ENCODE measurements at regions not wholly inside any gene's neighbourhood (a gene's known extent, or its start where the extent isn't known, plus 50 kb on each side); places are given as distances from the start of the nearest gene placed in this dataset.

DNA sequence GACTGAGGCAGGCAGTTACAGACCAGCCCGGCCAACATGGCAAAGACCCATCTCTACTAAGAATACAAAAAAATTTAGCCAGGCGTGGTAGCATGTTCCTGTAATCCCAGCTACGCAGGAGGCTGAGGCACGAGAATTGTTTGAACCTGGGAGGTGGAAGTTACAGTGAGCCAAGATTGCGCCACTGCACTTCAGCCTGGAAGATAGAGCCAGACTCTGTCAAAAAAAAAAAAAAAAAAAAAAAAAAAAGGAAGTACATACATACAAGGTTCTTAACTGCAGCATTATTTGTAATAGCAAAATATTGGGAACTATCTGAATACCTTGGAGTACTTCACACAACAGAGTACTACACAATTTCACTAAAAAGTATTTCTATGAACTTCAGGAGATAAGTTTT is 183.5 kb upstream of the OLIG3 start:
- H3K56ac ChIP-seq (replicated peaks; ENCODE audit: insufficient read length, low read depth, low read length), result no peak overlapping the region
- ChIA-PET CTCF (ENCODE audit: partially characterized antibody) (no interaction called here), POLR2A (ENCODE audit: partially characterized antibody) (no interaction called here)
- FAIRE-seq, result no peak
- no peak overlapping the region for H4K91ac ChIP-seq (replicated peaks; ENCODE audit: insufficient read length, low read length)
- no peaks in the 10 kb centered on the region for H4K20me1 ChIP-seq (replicated peaks in 1 of 2; ENCODE audit: control insufficient read depth in 1 of 2, insufficient read depth in 2 of 2, low read length in 2 of 2)
- no peaks in the 10 kb centered on the region for H3K4me1 ChIP-seq (replicated peaks in 1 of 4; ENCODE audit: control insufficient read depth in 3 of 4, insufficient read depth in 4 of 4, low read length in 3 of 4)
- DNase-seq (ENCODE audit: low read depth in 1 of 2, low spot score in 2 of 2), result no peak
- TF ChIP-seq, protein P1, sequence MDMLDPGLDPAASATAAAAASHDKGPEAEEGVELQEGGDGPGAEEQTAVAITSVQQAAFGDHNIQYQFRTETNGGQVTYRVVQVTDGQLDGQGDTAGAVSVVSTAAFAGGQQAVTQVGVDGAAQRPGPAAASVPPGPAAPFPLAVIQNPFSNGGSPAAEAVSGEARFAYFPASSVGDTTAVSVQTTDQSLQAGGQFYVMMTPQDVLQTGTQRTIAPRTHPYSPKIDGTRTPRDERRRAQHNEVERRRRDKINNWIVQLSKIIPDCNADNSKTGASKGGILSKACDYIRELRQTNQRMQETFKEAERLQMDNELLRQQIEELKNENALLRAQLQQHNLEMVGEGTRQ (IDR thresholded peaks at IDR 0.05; ENCODE audit: low read length), result no peak
- no peak for TF ChIP-seq POU5F1 (IDR thresholded peaks at IDR 0.05; ENCODE audit: low read depth, low read length)
- TF ChIP-seq MAFK (IDR thresholded peaks at IDR 0.05; ENCODE audit: low read depth, low read length), result no peak
- no peak for TF ChIP-seq CHD1 (IDR thresholded peaks at IDR 0.05; ENCODE audit: low read depth, low read length)
- TF ChIP-seq TAF7 (optimal IDR thresholded peaks at IDR 0.05; ENCODE audit: borderline replicate concordance, low read depth, low read length), result no peak
- TF ChIP-seq CBX5 (IDR thresholded peaks at IDR 0.05; ENCODE audit: low read depth, low read length), result no peak
- TF ChIP-seq SP2 (IDR thresholded peaks at IDR 0.05; ENCODE audit: low read length), result no peak
- no peak for TF ChIP-seq CBX8 (IDR thresholded peaks at IDR 0.05; ENCODE audit: borderline replicate concordance, low read depth, low read length)
- TF ChIP-seq HDAC2 (IDR thresholded peaks at IDR 0.05; ENCODE audit: borderline replicate concordance in 1 of 2, low read depth in 2 of 2, low read length in 2 of 2), result no peak
- TF ChIP-seq POLR2A (IDR thresholded peaks at IDR 0.05; ENCODE audit: control extremely low read depth in 1 of 2, low read depth in 2 of 2, low read length in 2 of 2), result no peak
- WGBS, 2 experiments (ENCODE audit: extremely low coverage in 1 of 2, insufficient coverage in 1 of 2, insufficient read length in 1 of 2, insufficient replicate concordance in 2 of 2, low coverage in 1 of 2, low lambda C conversion rate in 2 of 2, missing lambda C conversion rate in 1 of 2), result 74% methylated on average over 5 of the region's 5 CpGs; no CpG with 5 or more reads in 1 of the 2 experiments
- no peak overlapping the region for H3K18ac ChIP-seq (ENCODE audit: extremely low read depth, low read length)
- H2AFZ ChIP-seq (ENCODE audit: low read length), result no peak overlapping the region
- no peak overlapping the region for H3K4ac ChIP-seq (replicated peaks; ENCODE audit: insufficient read length, low read depth, low read length)
- H3K4me2 ChIP-seq (ENCODE audit: insufficient read depth in 1 of 2, low read depth in 2 of 2, low read length in 2 of 2), result no peak overlapping the region
- no peak overlapping the region for H2BK120ac ChIP-seq (replicated peaks; ENCODE audit: low read depth, low read length)
- no peak overlapping the region for H2BK5ac ChIP-seq (ENCODE audit: low read depth, low read length)
- H3K4me3 ChIP-seq (ENCODE audit: extremely low read depth in 1 of 4, insufficient read depth in 2 of 4, low read depth in 3 of 4, low read length in 4 of 4), result no peak overlapping the region
- H2AK5ac ChIP-seq (ENCODE audit: low read depth, low read length), result no peak overlapping the region
- H4K8ac ChIP-seq (ENCODE audit: extremely low read depth, insufficient read depth, low read length), result no peak overlapping the region
- no peak overlapping the region for H2BK20ac ChIP-seq (ENCODE audit: low read length)
- no peaks in the 10 kb centered on the region for H3K27me3 ChIP-seq (replicated peaks in 1 of 4; ENCODE audit: control insufficient read depth in 3 of 4, extremely low read depth in 1 of 4, insufficient read depth in 3 of 4, low read length in 3 of 4)
- no peaks in the 10 kb centered on the region for H3K36me3 ChIP-seq (ENCODE audit: control insufficient read depth in 2 of 4, insufficient read depth in 4 of 4, low read length in 3 of 4)
- no peak overlapping the region for H3K14ac ChIP-seq (ENCODE audit: insufficient read length)
- H3K27ac ChIP-seq (ENCODE audit: low read depth, low read length), result no peak overlapping the region
- H3K23me2 ChIP-seq (ENCODE audit: low read depth, low read length), result no peaks in the 10 kb centered on the region
- H3K9me3 ChIP-seq (ENCODE audit: insufficient read depth in 2 of 2, low read depth in 1 of 2, low read length in 1 of 2), result no peaks in the 10 kb centered on the region
- no peak overlapping the region for H3K23ac ChIP-seq (ENCODE audit: insufficient read length)
- H4K5ac ChIP-seq (ENCODE audit: insufficient read length, low read depth, low read length), result no peak overlapping the region
- no peaks in the 10 kb centered on the region for H3K79me1 ChIP-seq (ENCODE audit: low read depth, low read length)
- no peak overlapping the region for H3K9ac ChIP-seq (replicated peaks in 1 of 4; ENCODE audit: extremely low read depth in 1 of 4, low read depth in 3 of 4, low read length in 3 of 4)
- no peaks in the 10 kb centered on the region for H3K79me2 ChIP-seq (ENCODE audit: control insufficient read depth in 1 of 2, insufficient read depth in 2 of 2, low read length in 2 of 2)
- no peak overlapping the region for H2BK15ac ChIP-seq (ENCODE audit: low read length)
- H2BK12ac ChIP-seq (ENCODE audit: low read depth, low read length), result no peak overlapping the region

Data from H1 (cell line).